ENCODE measurements at regions not wholly inside any gene's neighbourhood (a gene's known extent, or its start where the extent isn't known, plus 50 kb on each side); places are given as distances from the start of the nearest gene placed in this dataset.

DNA sequence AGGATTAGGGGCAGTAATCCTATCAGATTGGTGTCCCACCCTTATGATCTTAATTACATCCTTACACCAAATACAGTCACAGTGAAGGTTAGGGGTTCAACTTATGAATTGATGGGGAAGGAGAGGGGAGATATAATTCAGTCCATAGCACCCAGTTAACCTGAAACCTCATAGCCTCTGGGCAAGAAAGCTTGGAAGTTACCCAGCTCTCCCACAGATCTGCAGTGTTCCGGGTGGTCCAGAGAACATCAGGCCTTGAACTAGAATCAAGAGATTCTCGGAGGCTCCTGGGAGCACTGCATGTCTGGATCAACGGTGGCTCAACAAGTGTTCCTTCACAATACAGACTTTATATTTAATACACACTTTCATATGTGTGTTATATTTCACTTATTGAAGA lies 392.6 kb upstream of the MARCKS start:
- no peak for DNase-seq (ENCODE audit: low read depth in 3 of 3, low spot score in 2 of 3)

DNA sequence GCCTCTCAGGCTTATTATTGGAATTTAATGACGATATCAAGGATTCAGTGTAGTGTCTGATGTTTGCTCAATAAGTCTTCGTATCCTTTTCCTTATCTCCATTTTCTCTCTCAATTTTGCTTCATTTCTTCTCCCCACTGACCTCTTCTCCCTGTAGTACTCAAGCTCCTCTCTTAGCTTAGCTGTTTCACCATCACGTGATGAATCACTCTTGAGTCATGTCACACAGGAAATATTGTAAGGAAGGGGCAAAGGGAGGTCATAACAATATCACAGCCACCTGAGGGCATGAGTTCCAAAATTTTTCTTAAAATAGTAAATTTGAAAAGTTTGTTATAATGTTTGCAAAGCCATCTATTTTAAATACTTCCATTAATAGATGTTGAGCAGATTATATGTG lies 392.2 kb upstream of the MARCKS start:
- no peak for DNase-seq (ENCODE audit: low read depth in 3 of 3, low spot score in 2 of 3)

GRCh38 chr6:113466526-113466925 lies 390.6 kb upstream of the MARCKS start:
- DNase-seq (ENCODE audit: low read depth in 3 of 3, low spot score in 2 of 3) = no peak

GRCh38 chr6:113475392-113475791 lies 381.8 kb upstream of the MARCKS start:
- DNase-seq (ENCODE audit: low read depth in 3 of 3, low spot score in 2 of 3) = no peak

- no peak for DNase-seq (ENCODE audit: low read depth in 3 of 3, low spot score in 2 of 3)
Observed at GRCh38 chr6:113476937-113477839, 380.0 kb upstream of the MARCKS start.

DNA sequence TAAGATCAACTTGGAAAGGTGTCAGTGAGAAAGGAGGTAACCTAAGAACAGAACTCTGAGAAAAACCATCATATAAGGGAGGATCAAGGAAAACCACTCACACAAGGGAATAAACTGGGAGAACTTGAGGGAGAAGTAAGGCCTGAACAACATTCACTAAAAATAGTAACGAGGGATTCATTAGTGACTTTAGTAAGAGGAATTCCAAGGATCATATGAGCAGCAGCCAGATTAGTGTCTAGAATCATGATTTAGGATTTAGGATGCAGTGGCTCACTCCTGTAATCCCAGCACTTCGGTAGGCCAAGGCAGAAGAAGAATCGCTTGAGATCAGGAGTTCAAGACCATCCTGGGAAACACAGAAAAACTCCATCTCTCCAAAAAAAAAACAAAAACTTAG lies 376.5 kb upstream of the MARCKS start:
- no peak for DNase-seq (ENCODE audit: low read depth in 3 of 3, low spot score in 2 of 3)

- no peak for DNase-seq (ENCODE audit: low read depth in 3 of 3, low spot score in 2 of 3)
Observed at GRCh38 chr6:113481458-113481857, 375.7 kb upstream of the MARCKS start.

DNA sequence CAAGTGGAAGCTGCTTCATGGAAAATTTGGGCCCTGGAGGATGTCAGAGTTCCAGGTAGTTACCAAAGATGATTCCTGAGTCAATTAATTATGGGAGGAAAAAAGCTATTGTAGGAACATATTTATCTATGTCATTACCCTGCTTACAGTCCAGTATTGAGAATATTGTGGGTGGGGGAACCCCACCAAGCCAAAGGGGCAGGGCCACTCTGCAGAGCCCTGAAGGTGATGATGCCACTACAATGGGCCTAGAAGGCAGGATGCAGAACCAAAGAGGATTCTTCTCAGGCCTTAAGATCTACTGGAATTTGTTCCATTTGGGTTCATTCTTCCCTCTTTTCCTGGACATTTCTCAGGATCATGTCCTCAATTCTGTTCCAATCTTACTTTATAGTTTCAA lies 375.2 kb upstream of the MARCKS start:
- no peak for DNase-seq (ENCODE audit: low read depth in 3 of 3, low spot score in 2 of 3)

DNA sequence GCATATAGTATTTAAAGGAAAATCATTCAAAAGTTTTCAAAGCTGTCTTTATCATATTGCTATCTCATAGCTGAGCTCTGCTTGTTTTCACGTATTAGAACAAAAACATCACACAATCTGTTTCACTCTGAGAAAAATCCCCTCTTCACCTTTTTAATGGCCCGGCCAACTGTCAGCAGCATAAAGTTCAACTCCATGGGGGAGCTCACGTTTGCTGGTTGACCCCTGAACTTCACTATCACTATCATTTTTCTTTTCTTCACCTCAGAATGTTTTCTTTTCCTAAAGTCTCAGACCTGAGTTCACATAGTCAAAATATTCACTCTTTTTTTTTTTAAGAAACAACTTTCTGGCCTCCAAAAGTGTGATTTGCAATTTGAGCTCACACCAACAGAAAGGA lies 374.4 kb upstream of the MARCKS start:
- DNase-seq (ENCODE audit: low read depth in 3 of 3, low spot score in 2 of 3) = no peak

DNA sequence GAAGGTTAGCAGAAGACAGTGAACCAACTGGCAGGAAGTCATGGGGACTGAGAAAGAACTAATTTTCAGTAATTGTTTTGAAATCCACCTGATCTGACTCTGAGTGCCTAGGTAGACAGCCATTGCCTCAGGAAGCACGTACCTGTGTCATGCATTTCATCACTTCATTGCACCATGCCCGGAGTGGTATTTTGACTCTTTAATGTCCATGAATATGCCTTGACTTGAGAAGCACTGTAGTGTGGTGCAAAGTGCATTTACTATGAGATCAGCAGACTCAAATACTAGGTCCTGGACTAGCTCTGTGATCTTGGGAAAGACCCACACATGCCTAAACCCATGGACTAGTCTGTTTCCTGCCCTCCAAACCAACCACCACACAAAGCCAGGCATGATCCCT lies 370.9 kb upstream of the MARCKS start:
- DNase-seq (ENCODE audit: low read depth in 3 of 3, low spot score in 2 of 3) = no peak

DNA sequence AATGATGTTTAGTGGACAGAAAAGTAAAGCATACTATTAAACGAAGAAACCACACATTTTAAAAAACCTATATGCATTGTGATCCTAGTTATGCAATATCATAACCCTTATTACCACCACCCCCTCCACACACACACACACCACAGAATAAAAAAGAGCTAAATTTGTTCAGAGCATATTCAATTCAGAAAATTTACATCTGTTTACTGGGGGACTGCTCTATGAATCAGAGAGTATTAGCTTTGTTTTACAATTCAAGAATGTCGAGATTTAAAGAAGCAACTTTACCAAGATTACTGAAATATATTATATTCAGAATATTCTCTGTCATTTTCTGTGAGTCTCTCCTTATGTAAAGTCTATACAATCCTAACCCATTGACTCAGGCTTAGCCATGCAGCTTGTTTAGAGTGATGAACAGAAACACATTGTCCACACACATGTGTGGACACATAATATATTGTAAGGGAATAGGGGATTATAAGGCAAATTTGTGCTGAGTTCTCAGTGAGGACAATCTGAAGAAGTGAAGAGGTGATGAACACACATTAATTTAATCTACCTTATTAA lies 369.6 kb upstream of the MARCKS start:
- no peak for DNase-seq (ENCODE audit: low read depth in 3 of 3, low spot score in 2 of 3)

DNA sequence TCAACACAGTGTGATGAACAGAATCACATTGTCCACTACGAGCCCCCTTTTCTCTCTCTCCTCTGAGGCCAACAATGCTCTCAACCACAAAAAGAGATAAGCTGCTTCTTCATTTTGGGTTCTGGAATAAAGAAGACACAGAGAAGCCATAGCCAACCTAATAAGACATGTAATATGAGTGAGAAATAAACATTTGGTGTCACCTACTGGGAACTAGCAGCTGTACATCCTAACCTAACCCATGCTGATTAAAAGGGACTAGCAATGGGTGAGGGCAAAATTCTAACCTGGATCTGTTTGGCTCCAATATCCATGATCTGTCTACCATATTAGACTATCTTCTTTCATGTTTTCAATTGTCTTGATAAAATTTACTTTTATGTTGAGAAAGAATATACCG lies 369.1 kb upstream of the MARCKS start:
- no peak for DNase-seq (ENCODE audit: low read depth in 3 of 3, low spot score in 2 of 3)

GRCh38 chr6:113488812-113489685 lies 368.1 kb upstream of the MARCKS start:
- no peak for DNase-seq (ENCODE audit: low read depth in 3 of 3, low spot score in 2 of 3)

DNA sequence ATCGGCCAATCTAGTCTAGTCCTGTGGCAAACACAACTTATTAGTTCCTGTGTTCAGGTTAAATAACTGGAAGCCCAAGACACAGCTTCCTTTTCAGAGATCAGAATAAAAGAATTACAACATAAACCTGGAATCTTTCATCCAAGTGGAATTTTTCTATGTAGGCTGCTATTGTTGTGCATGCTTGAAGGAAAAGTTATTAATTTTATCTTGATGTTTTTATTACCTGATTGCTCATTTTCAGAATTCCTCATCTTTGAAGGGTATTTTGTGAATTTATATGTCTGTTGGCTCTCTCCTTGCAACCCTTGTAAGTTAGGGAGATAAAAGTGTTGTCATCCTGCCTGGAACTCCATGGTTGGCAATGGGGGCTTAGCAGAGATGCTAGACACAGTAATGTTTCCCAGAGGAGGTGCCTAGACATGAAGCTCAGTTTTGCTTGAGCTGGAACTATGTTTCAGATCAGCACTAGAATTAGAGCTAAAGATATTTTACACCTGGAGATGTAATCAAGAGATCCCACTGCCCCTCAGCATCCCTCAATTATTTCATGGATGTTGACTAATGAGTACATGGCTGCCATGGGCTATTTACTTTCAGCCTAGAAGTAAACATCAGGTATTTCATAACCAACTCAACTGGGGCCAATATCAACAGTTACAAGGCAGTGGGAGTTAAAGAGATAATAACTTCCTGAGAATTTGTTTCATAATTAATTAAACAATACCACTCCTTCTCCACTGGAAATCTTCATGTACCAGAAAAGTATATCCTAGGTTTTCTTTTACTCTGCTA lies 367.0 kb upstream of the MARCKS start:
- no peak for DNase-seq (ENCODE audit: low read depth in 3 of 3, low spot score in 2 of 3)

GRCh38 chr6:113491376-113491775 lies 365.8 kb upstream of the MARCKS start:
- DNase-seq (ENCODE audit: low read depth in 3 of 3, low spot score in 2 of 3) = no peak

- DNase-seq (ENCODE audit: low read depth in 3 of 3, low spot score in 2 of 3) = no peak
Observed at GRCh38 chr6:113493991-113494390, 363.2 kb upstream of the MARCKS start.

DNA sequence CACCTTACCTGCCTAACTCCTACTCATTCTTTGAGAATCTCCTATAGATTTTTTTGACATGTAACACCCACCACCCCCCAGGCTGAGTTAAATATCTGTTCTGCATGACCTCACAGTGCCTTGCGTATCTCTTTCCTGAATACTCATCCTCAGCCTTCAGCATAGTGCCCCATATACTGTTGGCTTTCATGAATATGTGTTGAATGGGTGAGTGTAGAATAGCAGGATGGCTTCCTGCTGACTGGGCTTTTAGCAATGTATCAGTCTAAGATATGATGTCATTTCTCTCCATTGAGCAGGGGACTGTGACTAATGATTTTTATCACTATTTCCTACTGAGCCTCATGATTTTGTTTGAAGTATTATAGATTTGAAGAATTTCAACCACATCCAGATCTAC lies 361.6 kb upstream of the MARCKS start:
- no peak for DNase-seq (ENCODE audit: low read depth in 3 of 3, low spot score in 2 of 3)

- no peak for DNase-seq (ENCODE audit: low read depth in 3 of 3, low spot score in 2 of 3)
Observed at GRCh38 chr6:113496166-113496565, 361.0 kb upstream of the MARCKS start.

- DNase-seq (ENCODE audit: low read depth in 3 of 3, low spot score in 2 of 3) = no peak
Observed at GRCh38 chr6:113500221-113500620, 356.9 kb upstream of the MARCKS start.

- no peak for DNase-seq (ENCODE audit: low read depth in 3 of 3, low spot score in 2 of 3)
Observed at GRCh38 chr6:113505084-113505699, 352.0 kb upstream of the MARCKS start.
